Peyer's patch (tissue), 4 donors: ENCODE measurements at regions not wholly inside any gene's neighbourhood (a gene's known extent, or its start where the extent isn't known, plus 50 kb on each side); places are given as distances from the start of the nearest gene placed in this dataset.

ENCODE experiments used
- CTCF ChIP-seq, 6 experiments: fragments of 450-650 bp in 4 of 6; fragments of 200-600 bp in 2 of 6; sonication (generic) in 1 of 6; IDR thresholded peaks; one replicate each; pipeline ENCODE4 v1.5.1; 2017 to 2019; ENCODE audit warnings: antibody characterized with exemption in 6 of 6, mild to moderate bottlenecking in 3 of 6, moderate library complexity in 1 of 6
- POLR2A ChIP-seq, 2 donors: fragments of 450-650 bp; IDR thresholded peaks; one replicate each; pipeline ENCODE4 v1.5.1; 2017; ENCODE audit warnings: antibody characterized with exemption in 2 of 2, mild to moderate bottlenecking in 2 of 2, moderate library complexity in 2 of 2

- no peak for TF ChIP-seq CTCF (IDR thresholded peaks at IDR 0.05)
- no peak for TF ChIP-seq POLR2A (IDR thresholded peaks at IDR 0.05)
These were observed 199.5 kb upstream of the HS3ST1 start for GRCh38 chr4:11628093-11628725.
